ENCODE measurements at regions not wholly inside any gene's neighbourhood (a gene's known extent, or its start where the extent isn't known, plus 50 kb on each side); places are given as distances from the start of the nearest gene placed in this dataset.

GRCh38 chr4:141348125-141348524 lies 127.4 kb downstream of the ZNF330 start:
- H3K27ac ChIP-seq: peak overlapping the region; percentile 43 to 46
- no peaks in the 10 kb centered on the region for H3K27me3 ChIP-seq
- DNase-seq (ENCODE audit: low spot score in 2 of 2): no peak
- H3K9me3 ChIP-seq: no peaks in the 10 kb centered on the region
- no peak overlapping the region for H3K4me3 ChIP-seq
- H3K36me3 ChIP-seq: no peaks in the 10 kb centered on the region
- peaks cover 7 to 25% of the 10 kb centered on the region in 2 donors for H3K4me1 ChIP-seq
- TF ChIP-seq, protein P1, sequence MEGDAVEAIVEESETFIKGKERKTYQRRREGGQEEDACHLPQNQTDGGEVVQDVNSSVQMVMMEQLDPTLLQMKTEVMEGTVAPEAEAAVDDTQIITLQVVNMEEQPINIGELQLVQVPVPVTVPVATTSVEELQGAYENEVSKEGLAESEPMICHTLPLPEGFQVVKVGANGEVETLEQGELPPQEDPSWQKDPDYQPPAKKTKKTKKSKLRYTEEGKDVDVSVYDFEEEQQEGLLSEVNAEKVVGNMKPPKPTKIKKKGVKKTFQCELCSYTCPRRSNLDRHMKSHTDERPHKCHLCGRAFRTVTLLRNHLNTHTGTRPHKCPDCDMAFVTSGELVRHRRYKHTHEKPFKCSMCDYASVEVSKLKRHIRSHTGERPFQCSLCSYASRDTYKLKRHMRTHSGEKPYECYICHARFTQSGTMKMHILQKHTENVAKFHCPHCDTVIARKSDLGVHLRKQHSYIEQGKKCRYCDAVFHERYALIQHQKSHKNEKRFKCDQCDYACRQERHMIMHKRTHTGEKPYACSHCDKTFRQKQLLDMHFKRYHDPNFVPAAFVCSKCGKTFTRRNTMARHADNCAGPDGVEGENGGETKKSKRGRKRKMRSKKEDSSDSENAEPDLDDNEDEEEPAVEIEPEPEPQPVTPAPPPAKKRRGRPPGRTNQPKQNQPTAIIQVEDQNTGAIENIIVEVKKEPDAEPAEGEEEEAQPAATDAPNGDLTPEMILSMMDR (IDR thresholded peaks at IDR 0.05): no peak
- intact Hi-C loops (cut with DNase I): loop anchor here (5.0 kb wide), 4 partner anchors 64 to 304 kb away; partner anchors contain the start of gene IL15

DNA sequence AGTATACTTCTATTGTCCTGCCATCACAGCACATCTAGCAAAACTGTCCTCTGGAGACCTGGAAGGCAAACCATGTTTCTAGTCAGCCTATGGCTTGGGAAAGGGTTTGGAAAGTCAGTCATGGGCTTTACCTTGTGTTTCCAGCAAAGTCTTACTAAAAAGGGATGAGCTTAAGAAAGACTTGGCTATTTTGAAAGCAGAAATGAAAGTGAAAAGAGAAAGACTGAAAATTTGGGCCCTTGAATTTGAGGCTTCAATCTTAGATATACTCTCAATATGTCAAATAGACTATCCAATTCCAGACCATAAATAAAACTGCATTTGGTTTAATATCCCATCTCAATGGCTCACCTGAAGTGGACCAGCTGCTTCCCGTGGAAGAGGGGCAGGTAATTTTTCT lies 127.9 kb downstream of the ZNF330 start:
- intact Hi-C loops (cut with DNase I): loop anchor here (5.0 kb wide), 4 partner anchors 64 to 304 kb away; partner anchors contain the start of gene IL15

DNA sequence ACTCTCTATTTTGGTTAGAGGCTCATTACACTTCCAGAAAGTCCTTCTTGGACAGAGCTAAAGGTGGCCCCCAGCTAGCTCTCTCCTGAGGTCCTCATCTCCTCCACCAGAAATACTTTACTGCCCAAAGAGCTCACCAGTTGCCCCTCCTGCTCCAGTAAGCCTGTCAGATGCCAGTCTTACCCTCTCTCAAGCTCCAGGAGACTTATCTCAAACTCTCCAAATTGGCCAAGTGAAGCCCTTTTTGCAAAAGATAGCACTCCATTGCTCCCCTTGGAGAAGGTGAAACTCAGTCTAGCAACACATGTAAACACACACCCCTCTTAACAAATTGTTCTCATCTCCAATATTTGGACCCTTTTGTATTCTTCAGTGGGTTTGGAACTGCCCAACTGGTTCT lies 128.5 kb downstream of the ZNF330 start:
- no peak for DNase-seq (ENCODE audit: low spot score in 2 of 2)
- H3K27me3 ChIP-seq: no peaks in the 10 kb centered on the region
- peak overlapping the region; percentile 46 to 54 for H3K27ac ChIP-seq
- intact Hi-C loops (cut with DNase I): loop anchor here (5.0 kb wide), 4 partner anchors 63 to 303 kb away; partner anchors contain the start of gene IL15
- no peak overlapping the region for H3K4me3 ChIP-seq
- TF ChIP-seq, protein P1 (IDR thresholded peaks at IDR 0.05): no peak
- no peaks in the 10 kb centered on the region for H3K36me3 ChIP-seq
- H3K4me1 ChIP-seq: peaks cover 8 to 28% of the 10 kb centered on the region in 2 donors
- no peaks in the 10 kb centered on the region for H3K9me3 ChIP-seq

More for the DNA sequence above, 127.9 kb downstream of the ZNF330 start:
- H3K9me3 ChIP-seq: no peaks in the 10 kb centered on the region
- no peak for DNase-seq (ENCODE audit: low spot score in 2 of 2)
- H3K27me3 ChIP-seq: no peaks in the 10 kb centered on the region
- no peaks in the 10 kb centered on the region for H3K36me3 ChIP-seq
- peaks cover 8 to 28% of the 10 kb centered on the region in 2 donors for H3K4me1 ChIP-seq
- TF ChIP-seq, protein P1 (IDR thresholded peaks at IDR 0.05): no peak
- H3K4me3 ChIP-seq: no peak overlapping the region
- peak overlapping the region; percentile 43 to 46 for H3K27ac ChIP-seq

- Histone ChIP-seq H3K27ac (peak overlapping the region; percentile 50 to 54), H3K36me3 (no peaks in the 10 kb centered on the region), H3K4me3 (no peak overlapping the region), H3K4me1 (peaks cover 8 to 28% of the 10 kb centered on the region in 2 donors), H3K27me3 (no peaks in the 10 kb centered on the region), H3K9me3 (no peaks in the 10 kb centered on the region)
- intact Hi-C loops (cut with DNase I): loop anchor here (5.0 kb wide), 2 partner anchors 192 to 742 kb away; no protein-coding TSS in a partner anchor
- DNase-seq (ENCODE audit: low spot score in 2 of 2): peak in 1 of 2 donors; percentile 74
- TF ChIP-seq, protein P1 (IDR thresholded peaks at IDR 0.05): no peak
These were observed 129.6 kb downstream of the ZNF330 start for GRCh38 chr4:141350122-141350905.

- Histone ChIP-seq H3K36me3 (no peaks in the 10 kb centered on the region), H3K4me1 (peaks cover 8 to 27% of the 10 kb centered on the region in 2 donors), H3K27me3 (no peaks in the 10 kb centered on the region), H3K4me3 (no peak overlapping the region), H3K9me3 (no peaks in the 10 kb centered on the region), H3K27ac (peak overlapping the region; percentile 73 to 76)
- TF ChIP-seq, protein P1 (IDR thresholded peaks at IDR 0.05): no peak
- intact Hi-C loops (cut with DNase I): loop anchor here (5.0 kb wide), 2 partner anchors 190 to 740 kb away; no protein-coding TSS in a partner anchor
- DNase-seq (ENCODE audit: low spot score in 2 of 2): no peak
These were observed 131.6 kb downstream of the ZNF330 start for GRCh38 chr4:141352331-141352730.

Measured in ascending aorta (tissue), 2 donors.